NCI-H1048 (cell line): ENCODE measurements at regions not wholly inside any gene's neighbourhood (a gene's known extent, or its start where the extent isn't known, plus 50 kb on each side); places are given as distances from the start of the nearest gene placed in this dataset.

ENCODE experiments used
- DNase-seq: peaks from one replicate; lab custom pipeline; 2025; lab: John Stamatoyannopoulos, UW

DNA sequence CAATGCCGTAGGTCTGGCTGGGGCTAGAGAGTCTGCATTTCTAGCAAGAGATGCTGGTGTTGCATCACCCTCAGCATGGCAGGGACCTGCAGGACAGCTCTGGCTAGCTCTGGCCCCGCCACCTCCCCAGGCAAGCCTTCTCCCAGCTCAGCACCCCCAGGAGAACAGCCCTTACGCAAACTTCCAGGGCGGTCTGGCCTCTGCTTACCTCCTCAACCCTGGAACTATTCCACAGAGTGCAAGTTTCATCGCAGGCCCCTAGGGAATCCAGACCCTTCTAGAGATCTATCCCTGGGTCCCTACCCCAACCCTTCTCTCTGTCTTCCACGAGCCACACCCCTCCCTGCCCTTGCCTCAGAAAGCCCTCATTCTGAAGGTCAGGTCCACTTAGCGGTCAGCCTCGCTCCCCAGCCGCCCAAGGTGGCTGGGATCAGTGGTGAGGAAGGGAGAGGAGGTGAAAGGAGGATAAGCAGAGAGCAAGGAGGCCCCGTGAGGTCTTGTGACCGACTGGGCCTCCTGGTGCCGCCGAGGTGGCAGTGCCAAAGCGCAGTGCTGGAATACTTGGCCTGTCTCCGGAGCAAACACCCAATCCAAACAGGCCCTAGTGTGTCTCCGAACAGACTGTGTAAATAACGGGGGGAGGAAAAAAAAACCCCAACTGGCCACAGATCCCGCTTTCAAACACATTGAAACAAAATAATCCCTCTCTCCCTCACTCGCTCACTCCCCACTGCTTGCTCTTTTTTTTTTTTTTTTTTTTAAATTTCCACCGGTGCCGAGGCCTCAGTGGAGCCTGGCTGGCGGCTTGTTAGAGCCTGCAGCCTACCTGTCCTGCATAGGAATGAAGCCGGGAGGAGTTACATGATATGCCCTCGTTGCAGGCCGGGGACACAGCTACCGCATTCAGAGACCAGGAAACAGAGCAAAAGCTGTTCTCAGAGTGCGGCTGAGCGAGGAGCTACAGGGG, 380.9 kb downstream of the SOX9 start:
- DNase-seq = no peak

DNA sequence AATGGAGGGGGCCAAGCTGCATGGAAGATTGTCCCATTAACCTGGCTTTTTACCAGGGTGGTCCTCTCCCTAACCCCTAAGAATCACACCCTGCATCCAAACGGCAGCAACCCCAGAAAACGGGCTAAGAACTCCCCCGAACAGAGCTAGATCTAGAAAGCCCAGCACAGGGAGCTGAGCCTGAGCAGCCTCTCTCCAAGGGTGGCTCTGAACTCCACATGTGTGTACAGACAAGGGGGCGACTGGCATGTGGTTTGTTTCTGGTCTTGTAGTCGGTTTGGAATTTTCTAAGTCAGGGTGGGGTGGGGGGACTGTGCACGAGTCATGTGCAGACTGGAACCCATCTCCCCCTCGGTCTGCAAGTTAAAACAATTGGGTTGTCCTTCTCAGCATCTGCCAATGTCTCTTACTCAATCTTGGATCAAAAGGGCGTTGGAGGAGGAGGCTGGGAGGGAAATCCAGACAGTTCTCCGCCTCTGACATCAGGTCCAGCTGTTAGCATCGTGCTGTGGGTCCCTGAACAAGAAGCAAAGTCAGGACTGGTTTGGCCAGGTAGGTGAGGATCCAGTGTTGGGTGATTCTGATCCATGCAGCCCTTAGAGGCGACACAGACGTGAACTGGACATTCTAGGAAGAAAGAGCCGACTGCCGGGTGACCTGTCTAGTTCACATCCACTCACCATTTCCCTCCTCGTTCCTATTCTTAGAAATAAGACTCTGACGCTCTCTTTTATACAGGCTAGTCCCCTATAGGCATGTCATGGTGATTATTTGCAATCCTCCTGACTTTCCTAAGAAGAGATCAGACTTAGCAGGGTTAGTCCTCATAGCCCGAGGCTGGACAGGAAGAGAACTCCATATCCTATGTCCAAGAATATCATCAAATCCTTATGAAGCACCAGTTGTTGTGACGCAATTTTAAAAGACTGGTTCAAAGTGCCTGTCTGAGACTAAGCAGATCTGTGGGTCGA, 381.8 kb downstream of the SOX9 start:
- DNase-seq = no peak

DNA sequence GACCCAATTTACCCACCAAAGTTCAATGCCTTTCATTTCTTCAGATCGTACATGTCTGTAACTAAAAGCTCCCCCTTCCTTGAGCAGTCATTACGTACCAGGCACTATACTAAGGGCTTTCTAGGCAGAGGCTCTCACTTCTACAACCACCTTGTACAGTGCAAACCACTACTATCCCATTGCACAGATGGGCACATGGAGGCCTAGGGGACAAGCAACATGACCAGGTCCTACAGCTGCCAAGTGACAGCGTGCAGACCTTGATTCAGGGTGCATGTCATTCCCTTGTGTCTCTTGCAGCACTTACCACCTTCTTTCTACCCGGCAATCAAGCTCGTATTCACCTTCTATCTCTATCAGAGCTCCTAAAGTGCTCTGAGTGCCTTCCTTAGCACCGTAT, 382.7 kb downstream of the SOX9 start:
- DNase-seq = no peak

DNA sequence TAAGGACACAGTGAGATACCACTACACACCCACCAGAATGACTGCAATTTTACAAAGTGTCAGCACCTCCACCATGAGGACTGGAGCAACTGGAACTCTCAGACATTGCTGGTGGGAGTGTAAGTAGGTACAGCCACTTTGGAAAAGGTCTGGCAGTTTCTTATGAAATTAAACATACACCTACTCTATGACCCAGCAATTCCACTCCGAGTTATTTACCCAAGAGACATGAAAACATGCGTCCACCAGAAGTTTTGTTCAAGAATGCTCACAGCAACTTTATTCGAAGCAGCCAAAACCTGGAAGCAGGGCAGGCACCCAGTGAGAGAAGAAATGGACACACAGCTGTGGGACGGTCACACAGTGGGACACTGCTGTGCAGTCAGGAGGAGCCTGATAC, 384.0 kb downstream of the SOX9 start:
- DNase-seq = no peak

DNA sequence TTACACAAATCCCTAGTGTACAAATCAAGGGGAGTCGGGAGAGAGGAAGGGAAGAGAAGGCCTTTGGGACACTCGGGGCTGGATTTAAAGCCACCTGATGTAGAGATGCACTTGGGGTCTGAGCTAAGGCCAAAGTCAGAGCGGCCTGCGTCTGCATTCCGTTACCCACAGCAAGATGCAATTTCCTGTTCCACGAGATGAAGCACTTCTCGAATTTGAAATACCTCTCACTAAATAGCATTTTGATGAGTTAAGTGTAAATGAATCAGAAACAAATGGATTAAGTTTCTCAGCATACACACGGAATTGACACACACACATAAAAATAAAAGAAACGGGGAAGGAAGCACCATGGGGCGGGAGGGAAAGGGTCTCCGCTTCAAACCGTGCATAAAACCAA, 386.0 kb downstream of the SOX9 start:
- no peak for DNase-seq

DNA sequence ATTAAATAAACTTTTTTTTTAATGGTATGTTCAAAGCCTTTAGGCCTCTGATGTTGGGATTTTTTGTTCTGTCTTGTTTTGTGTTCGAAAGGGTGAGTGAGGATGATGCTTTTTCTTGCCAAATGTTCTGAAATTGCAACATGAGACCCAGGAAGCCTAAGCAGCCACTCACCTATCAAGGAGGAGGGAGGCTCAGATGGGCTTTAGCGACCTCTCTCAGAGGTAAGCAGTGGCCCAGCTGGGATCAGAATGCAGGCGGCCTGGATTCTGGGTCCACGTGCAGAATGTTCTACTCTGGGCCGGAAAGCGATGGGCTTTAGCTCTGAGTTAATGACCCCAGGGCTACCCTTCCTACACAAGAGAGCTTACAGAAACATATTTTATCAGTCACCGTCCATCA, 386.6 kb downstream of the SOX9 start:
- DNase-seq = no peak

DNA sequence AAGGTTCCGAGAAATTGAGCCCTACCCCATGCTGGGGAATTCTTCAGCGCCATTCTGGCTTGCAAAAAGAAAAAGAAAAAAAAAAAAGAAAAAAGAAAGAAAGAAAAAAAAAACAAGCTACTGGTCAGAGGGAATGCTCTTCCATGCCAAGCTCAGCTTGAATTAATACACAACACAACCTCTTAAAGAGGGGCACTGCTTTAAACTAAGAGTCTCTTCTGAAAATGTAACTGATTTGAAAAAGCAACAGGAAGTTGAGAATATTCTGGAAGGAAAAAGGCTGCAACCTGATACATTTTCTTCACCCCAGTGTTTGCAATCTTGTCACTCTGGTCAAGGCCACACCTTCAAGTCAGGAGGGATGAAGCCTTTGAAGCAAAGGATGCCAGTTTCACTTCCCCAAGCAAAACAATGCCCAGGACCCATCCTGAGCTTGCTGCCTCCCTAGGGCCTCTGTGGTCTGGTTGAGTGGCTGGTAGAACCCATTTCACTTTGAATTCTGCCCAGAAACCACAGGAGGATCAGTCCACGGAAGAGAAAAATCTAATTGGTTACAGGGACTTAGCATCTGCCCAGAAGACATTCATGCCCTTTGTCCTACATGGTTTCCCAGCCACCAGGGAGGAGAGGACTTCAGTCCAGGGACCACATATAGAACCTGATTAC, 389.7 kb downstream of the SOX9 start:
- DNase-seq = no peak

DNA sequence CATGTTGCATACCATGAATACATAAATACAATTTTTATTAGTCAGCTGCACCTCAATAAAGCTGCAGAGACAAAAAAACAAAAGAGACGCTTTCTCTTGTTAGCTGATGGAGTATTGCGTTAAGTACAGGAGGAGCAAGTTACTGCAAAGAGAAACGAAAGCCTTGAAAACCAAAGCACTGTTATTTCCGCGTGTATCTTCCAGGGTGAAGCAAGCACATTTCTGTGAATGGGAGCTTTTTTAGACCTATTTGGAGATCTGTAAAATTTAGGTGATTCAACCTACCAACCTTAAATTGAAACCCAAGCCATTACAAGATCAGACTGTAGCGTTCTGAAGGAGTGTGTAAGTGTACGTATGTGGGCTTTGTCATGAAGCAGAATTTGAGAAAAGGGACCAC, 390.4 kb downstream of the SOX9 start:
- no peak for DNase-seq

DNA sequence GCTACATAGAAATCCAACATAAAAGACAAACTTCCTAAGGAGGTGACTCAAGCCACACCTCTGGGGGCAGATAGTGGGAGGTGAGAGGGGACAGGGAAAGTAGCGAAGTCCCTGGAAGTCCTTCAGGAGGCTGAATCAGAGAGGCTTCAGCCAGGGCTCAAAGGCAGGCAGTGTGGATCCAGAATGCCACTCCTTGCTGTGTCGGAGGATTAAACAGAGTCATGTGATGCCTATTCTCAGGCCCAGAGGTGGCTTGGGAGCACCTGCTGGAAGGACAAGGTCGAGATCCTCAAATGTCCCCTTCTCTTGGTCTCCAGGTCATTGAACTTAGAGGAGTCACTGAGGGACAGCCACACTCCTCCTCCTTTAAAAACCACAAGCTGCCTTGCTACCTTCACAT, 391.1 kb downstream of the SOX9 start:
- no peak for DNase-seq

DNA sequence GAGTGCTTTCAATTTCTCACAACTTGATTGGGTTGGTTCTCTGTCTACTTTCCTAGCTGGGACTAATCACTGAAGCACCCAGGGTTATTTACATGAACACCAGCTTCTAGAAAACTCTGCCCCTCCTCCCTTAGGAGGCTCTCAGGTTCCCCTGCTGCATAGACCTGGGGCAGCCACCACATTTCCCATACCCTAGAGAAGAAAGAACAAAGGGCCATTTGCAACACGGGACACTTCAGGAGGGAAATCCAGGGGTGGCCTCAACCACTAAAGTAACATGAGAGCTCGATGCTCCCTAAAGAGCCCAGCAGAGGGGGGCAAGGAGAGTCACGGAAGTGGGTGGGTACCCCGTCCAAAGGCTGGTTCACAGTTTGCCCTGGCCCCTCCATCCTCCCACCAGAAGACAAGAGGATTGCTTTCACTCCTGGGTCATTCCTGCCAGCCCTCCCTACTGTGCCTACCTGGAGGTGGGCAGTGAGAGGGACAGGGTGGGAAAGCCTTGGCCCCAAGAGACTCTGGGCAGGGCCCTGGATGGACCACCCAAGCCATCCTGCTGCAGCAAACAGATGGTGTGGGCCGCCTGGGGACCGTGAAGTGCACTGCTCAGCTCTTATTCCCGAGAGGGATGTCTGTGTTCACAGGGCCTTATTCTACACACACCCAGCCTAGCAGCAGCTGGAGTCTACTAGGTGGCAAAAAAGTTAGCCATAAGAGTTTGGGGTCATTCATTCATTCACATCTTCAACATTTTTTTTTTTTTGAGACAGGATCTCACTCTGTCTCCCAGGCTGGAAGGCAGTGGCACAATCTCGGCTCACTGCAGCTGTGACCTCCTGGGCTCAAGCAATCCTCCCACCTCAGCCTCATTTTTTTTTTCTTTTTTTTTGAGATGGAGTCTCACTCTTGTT, 392.1 kb downstream of the SOX9 start:
- DNase-seq = no peak

DNA sequence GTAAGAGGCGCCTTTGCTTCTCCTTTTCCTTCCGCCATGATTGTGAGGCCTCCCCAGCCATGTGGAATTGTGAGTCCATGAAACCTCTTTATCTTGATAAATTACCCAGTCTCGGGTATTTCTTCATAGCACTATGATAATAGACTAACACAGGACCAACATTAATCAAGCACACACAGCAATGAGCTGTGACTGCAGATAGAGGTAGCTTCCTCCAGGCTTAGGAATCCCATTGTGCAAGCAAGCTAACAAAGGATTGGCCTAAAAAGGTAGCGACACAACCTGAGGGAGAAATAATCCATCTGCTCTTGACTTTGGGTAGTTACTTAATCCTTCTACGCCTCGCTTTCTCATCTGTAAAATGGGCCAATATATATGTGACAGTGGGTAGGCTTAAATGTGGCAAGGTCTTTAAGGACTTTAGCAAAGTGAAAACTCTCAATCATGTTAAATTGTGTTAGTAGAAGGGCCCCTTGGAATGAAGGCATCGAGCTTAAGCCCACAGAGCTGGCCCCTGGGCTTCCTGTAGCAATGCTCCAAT, 393.6 kb downstream of the SOX9 start:
- no peak for DNase-seq

DNA sequence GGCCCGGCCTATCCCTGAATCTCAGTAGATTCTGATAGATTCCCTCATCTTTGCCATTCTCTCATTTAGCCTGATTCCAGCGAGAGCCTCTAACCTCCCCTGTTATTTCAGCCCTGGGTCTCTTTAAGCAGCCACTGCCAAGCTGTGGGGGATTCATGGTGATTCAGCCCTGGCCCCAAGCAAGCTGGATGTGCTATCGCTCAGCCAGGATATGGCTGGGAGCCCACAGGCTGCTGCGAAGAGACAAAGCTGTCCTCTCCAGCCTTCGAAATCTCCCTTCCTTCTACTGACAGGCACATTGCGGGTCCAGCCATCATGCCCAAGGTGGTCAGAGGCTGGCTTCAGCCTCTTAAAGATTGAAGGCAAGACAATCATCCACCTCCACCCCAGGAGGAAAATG, 394.1 kb downstream of the SOX9 start:
- DNase-seq = no peak

DNA sequence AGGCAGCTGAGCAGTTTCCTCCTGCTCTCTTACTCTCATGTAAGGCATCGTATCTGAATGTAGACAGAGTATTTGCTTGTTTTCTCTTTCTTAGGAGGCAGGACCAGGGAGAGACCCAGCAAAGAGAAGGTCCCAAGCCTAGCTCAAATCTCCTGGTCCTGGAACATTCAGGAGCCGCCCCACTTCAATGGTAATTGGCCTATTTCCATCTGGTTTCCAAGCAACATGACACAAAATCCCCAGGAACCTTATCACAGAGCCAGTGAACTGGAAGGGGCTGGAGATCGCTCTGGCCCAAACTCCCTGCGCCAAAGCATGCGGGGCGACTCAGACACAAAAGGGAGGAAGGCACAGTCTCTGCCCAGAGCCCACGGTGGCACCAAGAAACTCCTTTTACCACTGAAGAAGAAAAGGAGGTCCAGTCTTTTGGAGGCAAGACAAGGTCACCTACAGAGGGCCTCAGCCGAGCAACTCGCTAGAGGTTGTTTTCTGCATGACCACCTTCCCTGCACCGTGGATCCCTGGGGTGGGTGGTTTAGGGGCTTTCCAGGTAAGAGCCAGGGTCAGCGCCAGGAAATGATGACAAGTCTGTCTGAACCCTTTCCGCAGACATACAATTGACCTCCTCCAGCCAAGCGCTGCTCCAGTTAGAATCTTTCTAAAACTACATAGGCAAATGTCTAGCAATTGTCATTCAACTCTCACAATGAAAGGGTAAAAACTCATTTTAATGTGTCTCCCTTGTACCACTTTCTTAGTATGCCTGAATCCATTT, 394.7 kb downstream of the SOX9 start:
- no peak for DNase-seq

DNA sequence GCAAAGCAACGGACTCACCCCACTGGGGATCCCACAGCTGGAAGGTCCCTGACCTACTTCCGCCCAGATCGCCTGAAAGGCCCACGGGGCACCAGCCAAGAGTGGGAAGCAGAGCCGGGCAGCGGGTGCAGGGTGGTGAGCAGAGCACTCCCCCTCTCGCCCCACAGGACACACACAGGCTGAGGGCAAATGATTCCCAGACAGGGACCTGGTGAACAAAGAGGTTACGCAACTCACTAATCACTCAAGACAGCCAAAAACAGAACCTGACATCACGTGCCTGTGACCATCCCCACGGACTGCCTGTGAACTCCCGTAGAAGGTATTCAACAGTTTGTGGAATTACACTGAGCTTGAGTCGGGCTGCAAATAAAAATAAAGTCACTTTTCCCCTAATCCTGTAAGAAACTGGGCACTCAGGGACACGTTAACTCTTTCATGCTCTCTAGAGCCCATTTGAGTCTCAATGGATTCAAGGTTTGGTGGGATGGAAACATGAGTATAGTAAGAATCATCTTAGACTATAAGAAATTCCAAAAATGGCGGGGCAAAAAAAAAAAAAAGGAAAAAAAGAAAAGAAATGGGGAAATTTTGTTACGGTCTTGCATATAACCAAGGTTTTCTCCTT, 396.1 kb downstream of the SOX9 start:
- no peak for DNase-seq

DNA sequence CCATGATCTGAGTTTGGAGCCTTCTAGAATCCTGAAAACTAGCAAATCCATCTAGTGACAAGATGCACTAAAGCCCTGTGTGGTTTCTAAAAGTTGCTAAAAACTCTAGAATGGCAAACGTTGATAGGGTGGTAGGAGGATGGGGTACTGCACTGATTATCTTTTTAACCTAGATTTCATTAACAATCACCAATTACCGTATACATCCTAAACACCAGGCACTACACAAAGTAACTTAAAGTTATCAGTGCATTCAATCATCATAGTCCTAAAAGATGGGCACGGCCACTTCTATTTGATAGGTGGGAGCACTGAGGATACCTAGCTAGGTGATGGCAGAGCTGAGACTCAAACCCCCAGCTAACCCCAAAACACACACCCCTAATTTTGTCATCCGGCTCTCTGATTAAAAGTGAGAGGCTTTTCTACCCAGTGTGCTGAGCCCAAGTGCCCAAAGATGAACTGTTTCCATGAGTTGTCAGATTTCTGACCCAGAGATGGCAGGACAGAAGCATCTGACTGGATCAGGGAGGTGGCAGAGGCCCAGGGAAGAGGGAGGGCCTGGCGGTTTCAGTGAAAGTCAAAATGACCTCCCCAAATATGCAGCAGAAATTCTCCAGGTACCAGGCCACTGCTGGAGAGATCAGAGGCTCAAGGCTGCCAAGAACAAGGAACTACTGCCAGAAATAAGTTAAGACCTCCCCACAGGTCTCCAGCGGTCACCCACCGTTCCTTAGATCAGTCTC, 396.8 kb downstream of the SOX9 start:
- DNase-seq = no peak

DNA sequence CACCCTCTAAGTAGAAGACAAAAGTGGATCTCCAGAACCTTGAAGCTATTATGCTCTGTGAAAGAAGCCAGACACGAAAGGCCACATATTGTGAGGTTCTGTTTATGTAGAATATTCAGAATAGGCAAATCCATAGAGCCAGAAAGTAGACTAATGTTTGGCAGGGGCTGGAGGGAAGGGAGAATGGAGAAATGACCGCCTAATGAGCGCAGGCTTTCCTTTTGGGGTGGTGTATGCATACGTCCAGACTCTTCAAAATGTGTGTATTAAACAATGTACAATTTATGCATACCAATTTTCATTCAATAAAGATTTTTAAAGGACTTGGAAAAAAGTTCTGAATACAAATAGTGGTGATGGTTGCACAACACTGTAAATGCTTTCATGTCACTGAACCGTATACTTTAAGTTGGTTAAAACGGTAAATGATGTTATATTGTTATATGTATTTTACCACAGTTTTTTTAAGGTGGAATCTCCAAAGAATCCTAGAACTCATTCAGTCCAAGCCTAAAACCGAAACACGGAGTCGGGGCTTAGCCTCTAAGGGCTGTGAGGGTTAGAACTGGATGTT, 397.4 kb downstream of the SOX9 start:
- no peak for DNase-seq

DNA sequence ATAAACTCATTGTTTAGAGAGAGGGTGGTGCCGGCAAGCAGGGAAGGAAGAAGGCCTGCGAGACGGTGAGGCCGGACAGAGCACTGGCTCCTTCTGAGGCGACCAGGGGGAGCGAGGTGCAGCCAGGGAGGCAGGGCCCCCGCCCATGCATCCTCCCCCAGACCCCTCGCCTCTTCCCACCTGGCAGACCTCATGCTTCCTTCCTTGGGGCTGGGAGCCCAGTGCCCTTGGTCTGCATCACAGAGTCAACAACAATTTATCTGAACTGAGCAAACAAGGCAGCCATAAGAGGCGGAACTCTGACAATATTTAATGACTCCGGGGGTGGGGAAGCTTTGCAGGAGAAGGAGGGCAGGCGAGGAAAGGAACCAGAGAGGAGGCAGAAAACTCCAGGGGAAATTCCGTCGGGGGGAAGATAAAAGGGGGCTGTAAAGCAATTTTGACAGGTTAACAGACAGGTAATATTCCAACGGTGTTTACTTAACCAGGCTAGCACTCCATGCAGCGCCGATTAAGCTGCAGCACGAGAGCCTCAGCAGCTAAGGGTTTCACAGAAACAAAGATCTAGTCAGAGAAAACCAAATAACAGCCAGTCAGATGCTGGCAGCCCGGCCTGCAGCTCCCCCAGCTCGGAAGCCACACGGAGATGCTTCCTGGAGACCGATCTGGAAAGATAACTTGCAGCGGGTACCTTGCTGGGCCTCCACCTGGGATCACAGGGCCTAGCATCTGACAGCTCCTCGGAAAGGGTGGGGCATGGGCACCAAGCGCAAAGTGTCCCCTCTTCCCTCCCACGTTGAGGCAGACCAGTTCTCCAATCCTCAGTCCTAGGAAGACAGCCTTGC, 398.2 kb downstream of the SOX9 start:
- no peak for DNase-seq

DNA sequence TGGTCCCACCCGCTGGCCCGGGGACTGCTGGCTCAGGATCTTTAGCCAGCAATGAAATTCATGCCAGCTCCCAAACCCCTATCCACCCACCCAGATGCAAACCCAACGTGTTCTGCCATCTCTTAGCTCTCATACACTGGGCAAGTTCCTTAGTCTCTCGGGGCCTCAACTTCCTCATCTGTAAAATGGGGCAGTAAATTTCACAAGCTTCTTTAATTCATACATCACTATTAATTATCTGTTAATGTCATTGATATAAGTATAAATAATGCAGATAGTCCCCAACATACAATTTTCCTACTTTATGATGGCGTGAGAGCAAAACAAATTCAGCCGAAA, 398.7 kb downstream of the SOX9 start:
- DNase-seq = no peak
